GM19043 (cell line): ENCODE measurements at regions not wholly inside any gene's neighbourhood (a gene's known extent, or its start where the extent isn't known, plus 50 kb on each side); places are given as distances from the start of the nearest gene placed in this dataset.

Experiments
- ATAC-seq: cut with Tn5 transposase; IDR thresholded peaks from one replicate; pipeline ENCODE4 v1.9.1; 2021; ENCODE audit warnings: low read depth; ENCODE audit not compliant: unreplicated experiment

DNA sequence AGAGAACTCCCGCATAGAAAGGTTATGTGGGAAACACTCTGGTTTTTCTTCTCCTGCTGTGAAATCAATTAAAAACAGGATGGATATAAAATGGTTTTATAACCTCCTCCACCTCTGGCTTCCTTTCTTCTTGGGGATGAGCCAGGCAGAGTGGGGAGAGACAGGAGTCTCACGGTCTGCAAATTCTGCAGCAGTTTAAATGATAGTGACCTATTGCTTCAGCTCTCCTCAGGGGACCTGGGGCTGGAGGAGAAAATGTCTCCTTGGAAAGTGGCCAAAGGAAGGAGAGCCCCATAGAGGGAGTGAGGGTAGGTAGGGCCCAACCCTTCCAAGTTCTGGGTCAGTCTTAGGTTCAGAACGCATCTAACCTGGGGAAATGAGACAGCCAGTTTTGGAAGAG is 118.8 kb downstream of the MTX3 start:
- ATAC-seq, result no peak

DNA sequence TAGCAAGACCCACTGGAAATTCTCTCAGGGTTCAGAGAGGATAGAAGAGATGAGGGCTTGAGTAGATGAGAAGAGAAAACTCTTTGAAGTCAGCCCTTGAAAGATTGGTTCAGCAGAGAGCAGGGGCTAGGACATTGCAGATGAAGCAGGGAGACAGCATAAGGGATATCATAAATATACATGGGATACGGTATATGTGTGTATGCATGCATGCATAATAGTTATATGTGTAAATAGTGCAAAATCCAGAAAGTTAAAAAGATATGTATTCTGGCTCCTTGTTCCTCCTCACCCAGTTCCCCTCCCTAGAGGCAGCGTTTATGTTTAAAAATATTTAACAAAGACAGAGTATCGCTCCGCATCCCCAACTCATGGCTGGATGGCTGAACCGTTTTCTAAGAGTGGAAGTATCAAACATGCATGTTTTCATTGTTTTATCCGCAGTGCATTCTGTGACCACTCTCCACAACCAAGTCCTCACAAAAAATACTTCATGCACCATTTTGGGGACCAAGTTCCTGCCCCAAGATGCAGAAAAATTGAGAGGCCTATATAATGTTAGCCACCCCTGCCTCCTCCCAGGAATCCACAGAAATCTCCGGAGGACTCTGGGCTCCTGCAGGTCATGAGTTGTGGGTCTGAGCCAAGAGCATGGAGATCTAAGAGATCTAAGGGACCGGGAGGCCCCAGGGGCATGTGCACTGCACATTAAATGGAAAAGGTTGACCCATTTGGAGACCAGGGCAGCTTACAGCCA is 119.5 kb downstream of the MTX3 start:
- ATAC-seq, result no peak

DNA sequence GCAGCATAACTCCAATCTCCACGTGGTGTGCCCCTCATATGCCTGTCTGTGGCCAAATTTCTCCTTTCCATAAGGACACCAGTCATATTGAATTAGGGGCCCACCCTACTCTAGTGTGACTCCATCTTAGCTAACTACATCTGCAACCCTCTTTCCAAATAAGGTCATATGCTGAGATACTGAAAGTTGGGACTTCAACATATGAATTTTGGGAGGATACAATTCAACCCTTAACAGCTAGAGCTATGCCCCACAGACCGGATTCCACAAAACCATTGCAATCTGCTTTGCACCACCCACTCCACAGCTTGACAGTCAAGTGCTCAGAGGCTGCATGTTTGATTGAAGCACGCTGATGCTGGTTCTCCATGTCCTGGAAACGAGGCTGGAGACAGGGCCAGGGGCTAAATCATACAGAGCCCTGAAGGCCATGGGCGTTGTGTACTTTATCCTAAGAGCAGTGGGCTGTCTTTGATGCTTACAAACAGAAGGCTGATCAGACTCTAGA is 122.8 kb downstream of the MTX3 start:
- ATAC-seq, result no peak

DNA sequence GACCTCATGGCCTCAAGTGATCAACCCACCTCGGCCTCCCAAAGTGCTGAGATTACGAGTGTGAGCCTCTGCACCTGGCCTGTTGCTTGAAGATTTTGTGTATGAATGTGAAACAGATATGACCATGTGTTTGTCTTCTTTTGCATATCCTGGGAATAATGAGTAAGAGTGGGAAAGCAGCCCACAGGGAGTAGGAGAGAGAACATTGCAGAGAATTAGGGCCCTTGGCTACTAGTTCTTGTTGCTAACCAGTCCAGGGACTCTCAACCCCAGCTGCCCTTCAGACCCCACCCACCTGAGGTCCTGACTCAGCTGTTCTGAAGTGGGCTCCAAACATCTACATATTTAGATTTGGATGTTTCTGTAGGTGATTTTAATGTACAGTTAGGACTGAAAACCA is 125.5 kb downstream of the MTX3 start:
- ATAC-seq, result no peak

DNA sequence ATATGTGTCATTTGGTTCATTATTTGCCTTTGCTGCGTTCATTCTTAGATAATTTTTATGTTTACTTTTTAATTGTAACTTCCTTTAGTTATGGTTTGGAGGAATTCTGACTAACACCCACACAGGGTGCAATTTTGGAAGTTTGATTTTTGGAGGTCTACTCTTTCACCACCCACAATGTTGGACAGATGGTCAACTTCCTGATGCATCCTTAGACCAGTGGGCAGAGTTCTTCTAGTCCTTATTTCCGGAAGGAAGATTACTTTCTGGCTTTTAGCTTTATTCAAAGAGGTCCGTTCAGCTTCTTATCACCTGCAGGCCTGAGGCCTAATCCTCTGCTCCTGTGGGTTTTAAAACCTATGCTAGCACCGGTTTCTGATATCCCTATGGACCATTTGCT is 126.7 kb downstream of the MTX3 start:
- no peak for ATAC-seq

DNA sequence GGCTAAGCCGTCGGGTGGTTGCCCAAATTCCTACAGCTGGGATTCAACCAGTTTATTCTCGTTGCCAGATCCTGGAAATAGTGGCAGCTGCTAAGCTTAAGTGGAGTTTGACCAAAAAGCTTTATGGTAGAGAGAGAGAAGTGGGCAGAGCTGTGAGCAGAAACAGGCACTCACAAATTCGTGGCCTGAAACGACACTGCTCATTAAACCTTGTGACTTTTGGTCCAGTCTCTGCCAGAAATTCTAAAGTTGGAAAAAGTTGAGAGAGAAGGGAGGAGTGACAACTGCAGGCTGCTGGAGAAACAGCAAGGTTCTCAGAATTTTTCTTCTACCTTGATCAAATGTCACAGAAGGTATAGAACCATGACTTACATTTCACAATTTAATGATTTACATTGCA is 131.5 kb downstream of the MTX3 start:
- no peak for ATAC-seq

DNA sequence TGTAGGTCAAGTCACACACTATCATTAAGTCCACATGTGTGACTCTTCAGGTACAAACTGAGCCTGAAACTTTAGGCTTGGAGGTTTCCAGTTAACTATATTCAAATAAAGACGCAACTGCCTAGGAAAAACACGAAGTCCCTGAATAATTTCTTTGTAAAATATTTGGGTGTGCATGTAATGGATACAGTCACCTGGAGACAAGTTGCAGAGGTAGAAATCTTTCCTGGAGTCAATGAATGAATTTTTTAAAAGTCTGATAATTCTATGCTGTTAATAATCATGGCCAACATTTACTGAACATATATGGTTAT is 132.7 kb downstream of the MTX3 start:
- ATAC-seq, result no peak

DNA sequence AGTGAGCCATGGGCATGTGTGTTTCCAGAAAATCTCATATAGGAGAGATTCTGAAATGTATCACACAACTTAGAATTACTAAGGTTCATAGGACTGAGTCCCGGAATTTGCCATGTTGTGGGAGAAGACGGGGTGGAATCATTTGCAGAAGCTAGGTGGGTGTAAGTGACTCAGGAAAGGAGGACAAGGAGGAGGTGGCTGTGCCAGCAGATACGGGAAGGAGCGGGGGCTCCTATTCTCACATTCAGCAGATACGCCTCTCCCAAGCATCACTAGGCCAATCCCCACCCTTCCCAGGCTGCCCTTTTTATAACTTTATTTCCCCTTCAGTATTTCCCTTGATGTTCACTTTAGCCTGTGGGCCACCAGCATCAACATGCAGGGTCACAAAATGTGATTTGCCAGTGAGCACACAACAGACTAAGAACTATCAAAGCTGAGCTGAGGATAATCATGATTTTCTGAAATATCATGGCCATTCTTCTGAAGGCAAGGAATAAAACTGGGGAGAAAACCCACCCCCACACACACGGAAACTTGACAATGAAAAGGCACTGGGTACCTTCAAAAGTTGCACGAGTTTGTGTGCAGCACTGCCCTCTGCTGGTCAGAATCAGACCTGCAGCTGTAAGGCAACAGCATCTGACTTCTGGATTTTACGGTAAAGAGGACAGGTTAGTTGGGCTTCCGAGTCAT is 133.2 kb downstream of the MTX3 start:
- ATAC-seq, result no peak

DNA sequence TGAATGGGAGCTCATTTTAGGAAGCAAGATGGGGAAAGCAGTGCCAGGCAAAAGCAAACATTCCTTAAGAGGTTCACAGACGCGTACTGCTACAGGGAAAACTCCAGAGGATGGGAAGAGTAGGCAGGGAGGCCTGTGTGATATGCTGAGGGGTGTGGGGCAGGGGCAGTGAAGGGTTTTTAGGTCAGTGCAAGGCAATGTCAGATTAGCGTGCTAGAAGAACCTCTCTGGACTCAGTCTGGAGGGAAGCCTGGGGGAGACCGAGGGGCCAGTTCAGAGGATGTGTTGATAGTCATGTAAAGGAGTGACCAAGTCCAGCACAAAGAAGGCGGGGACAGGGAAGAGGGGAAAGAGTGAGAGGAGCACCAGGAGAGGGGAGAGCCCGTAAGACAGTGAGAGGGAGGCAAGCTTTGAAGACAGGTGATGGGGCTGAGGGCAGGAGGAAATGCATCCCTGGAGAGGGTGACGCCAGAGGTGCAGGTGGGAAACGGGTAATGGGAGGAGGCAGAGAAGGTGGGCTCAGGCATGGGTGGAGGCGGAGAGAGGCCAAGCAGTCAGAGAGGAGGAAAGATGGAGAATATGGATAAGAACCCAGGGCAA is 134.5 kb downstream of the MTX3 start:
- ATAC-seq, result no peak

DNA sequence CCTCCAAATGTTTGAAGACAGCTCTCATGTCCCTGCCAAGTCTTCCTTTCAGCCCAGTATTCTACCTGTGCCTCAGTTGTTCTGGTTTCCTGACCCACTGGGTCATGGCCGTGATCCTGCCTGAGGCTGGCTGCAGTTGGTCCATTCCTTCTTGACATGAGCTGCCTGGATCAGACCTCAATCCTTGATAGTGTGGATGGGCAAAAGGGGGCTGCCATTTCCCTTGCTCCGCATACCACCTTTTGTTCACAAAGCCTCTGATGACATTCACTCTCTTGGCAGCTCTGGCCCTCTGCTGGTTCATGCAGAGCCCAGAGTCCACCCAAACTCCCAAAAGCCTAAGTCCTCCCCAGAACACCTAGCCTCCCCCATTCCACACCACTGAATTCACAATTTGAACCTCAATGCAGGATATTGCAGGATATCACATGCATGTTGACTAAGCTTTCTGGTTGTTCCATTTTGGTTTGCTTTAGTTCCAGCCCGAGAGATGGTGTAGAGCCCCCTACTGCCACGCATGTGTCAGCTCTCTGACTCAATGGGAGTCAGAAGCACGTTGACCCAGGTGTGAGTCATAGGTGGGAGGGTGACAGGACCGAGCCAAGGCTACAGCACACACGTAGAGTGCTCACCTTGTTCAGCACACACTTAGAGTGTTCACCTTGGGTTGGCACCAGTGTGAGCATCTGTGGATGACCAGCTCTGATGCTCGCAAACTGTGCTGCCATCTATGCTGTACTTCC is 137.2 kb downstream of the MTX3 start:
- ATAC-seq, result no peak

DNA sequence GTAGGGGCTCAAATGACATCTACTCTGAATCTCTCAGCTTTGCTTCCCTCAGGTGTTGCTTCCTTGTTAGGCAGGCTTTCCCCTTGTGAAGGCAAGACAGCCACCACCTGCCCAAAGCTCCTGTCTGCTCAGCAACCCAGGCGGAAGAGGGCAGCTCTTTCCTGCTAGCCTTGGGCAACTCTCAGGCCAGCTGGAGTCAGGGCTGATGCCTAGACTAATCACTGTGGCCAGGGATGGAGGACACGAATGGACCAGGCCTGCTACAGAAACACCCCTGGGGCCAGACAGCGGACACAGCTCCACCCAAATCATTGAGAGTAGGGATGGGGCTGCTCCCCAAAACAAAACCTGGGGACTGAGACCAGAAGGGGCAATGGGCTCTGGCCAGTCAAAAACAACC is 138.0 kb downstream of the MTX3 start:
- no peak for ATAC-seq

DNA sequence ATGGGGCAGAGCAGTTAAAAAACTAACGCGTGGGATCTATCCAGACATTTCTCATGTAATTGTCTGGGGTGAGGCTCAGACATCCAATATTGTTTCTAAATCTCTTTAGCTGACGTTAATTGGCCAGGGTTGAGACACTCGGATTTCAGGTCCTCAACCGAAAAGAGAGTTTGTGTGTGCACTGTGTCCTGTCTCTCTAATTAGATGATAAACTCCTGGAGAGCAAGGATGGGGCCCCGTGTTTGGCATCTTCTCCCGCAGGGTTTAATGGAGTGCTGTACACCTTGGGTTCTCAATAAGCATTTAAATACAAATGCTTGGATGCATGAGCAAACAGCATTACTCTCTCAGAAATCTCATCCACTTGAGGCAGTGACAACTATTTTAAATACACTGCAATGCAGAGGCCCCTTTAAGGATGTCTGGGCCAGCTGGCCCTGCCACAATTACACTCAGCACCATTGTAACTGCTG is 139.6 kb downstream of the MTX3 start:
- ATAC-seq, result no peak

DNA sequence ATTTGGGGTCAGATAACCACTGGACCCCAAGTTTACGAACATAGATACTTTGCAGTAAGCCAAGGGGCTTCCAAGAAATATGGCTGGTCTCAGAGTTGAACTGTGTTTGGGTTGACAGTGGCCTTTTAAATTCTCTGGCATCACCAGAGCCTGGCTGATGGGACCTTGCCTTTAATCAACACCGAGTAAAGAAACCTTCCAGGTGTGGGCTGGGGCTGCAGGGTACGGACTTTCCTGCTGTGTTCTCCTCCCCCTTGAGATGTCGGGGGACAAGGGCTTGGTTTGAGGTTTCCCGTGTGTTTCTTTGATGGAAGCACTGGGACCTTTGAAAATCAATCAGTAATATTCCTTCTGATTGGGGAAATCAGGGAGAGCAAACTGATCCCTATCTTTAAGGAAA is 140.1 kb downstream of the MTX3 start:
- ATAC-seq, result no peak

DNA sequence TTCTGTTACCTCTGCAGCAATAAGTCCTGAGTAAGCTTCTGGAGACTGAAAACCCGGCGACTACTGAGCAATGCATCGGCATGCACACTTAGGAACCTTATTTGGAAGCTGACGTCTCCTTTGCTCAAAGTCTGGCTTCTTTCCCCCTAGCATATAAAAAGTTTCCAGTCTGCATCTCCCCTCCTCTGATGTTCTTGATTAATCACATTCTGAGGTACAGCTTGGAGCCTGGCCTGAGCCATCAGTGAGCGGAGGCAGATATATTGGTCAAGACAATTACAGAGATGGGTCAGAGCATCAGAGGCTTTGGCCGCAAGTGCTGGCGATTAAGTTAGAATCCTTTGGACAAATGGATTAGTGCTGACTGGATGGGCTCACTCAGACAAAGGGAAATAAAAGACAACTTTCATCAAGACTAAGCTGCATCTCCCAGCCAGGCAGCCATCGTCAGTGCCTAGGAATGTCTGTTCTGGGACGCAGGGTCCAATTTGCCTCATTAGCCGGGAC is 140.7 kb downstream of the MTX3 start:
- no peak for ATAC-seq

DNA sequence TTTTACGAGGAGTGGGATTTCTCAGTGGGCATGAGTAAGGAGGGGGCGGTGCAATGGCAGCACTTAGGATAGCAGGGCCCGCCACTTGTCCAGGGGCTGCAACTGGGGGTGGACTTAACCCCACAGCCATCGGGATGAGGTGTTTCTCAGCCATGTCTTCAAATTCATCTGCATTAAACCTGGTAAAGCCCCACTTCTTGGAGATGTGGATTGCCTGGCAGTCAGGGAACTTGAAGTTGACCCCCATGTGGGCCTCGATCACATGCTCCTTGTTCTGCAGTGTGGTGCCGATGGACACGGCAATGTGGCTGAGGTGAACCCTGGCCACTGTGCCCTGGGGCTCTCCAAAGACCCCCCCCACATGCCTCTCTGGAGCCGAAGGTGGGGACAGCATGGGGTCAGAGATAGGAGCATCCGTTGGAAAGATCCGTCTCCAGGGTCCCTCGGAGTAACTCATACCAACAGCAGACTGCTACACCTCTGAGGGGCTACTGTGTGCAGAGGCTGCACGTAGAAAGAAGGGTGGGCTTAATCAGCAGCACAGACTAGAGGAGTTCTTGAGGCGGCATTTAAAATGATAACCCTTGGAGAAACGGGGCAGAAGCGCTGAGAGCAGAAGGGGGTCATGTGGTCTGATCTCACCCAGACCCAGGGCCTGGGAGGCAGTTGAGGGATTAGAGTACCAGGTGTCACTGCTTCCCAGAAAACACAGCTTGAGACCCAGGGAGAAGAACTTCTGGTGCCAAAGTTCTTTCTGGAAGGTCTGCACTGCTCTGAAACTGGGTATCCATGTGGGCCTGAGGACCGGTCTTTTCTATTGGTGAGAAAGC is 141.4 kb downstream of the MTX3 start:
- no peak for ATAC-seq
